GM12891 (cell line): ENCODE measurements at regions not wholly inside any gene's neighbourhood (a gene's known extent, or its start where the extent isn't known, plus 50 kb on each side); places are given as distances from the start of the nearest gene placed in this dataset.

Source experiments
- PAX5 ChIP-seq: IDR thresholded peaks from 2 replicates; pipeline ENCODE4 v1.6.1; 2011; ENCODE audit warnings: low read length, moderate library complexity, mild to moderate bottlenecking; ENCODE audit not compliant: insufficient read depth, severe bottlenecking
- POLR2A ChIP-seq: IDR thresholded peaks from 2 replicates; pipeline ENCODE4 v1.6.1; 2011; ENCODE audit warnings: low read depth, low read length, control low read depth
- POLR2AphosphoS5 ChIP-seq: IDR thresholded peaks from 2 replicates; pipeline ENCODE4 v1.6.1; 2011; ENCODE audit warnings: low read depth, low read length, control low read depth
- POU2F2 ChIP-seq: IDR thresholded peaks from 2 replicates; pipeline ENCODE4 v1.6.1; 2011; ENCODE audit warnings: low read depth, mild to moderate bottlenecking, control low read depth, low read length, moderate library complexity
- SPI1 ChIP-seq: IDR thresholded peaks from 2 replicates; pipeline ENCODE4 v1.6.1; 2011; ENCODE audit warnings: low read depth, low read length, control low read depth
- TAF1 ChIP-seq: IDR thresholded peaks from 2 replicates; pipeline ENCODE4 v1.6.1; 2011; ENCODE audit warnings: low read depth, low read length, control low read depth

DNA sequence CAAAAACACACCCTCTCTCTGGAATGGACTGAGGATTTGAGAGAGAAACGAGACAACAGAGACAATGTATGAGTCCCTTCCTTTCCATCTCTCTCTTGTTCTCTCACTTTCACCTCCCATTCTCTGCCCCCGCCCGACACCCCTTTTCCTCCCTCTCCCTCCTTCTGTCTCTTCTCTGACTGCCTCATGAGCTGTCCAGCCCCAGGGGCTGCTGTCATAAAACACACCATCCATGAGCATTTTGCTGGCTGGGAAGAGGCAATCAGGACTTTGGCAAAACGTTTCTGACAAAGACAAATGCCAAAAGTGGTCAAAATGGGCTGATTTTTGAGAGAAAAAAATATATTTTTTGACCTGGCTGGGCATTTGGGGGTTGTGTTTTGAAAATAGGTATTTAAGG is 377.2 kb downstream of the EN1 start:
- no peak for TF ChIP-seq TAF1
- TF ChIP-seq POLR2A, result no peak
- no peak for TF ChIP-seq POLR2AphosphoS5
- TF ChIP-seq SPI1, result no peak
- TF ChIP-seq PAX5, result no peak
- no peak for TF ChIP-seq POU2F2
